GM23338 (cell line): ENCODE measurements at regions not wholly inside any gene's neighbourhood (a gene's known extent, or its start where the extent isn't known, plus 50 kb on each side); places are given as distances from the start of the nearest gene placed in this dataset.

Experiments used
- ATAC-seq: fragments of 200-7000 bp; cut with Tn5 transposase; 3 replicates; pipeline ENCODE4 v1.9.1; 2020
- DNase-seq: peaks from one replicate; pipeline ENCODE4 v3.0.0-alpha.2; 2015; ENCODE audit warnings: low spot score
- H2AFZ ChIP-seq: fragments of 200-600 bp; sonication (generic); 2 replicates; pipeline ENCODE4 v1.8.0; 2016; ENCODE audit warnings: antibody characterized with exemption, mild to moderate bottlenecking, moderate library complexity
- H3F3A ChIP-seq: fragments of 200-600 bp; sonication (generic); replicated peaks from 2 replicates; pipeline ENCODE4 v1.8.0; 2017; ENCODE audit warnings: antibody characterized with exemption, mixed run types, low read depth
- H3K27ac ChIP-seq: fragments of 200-600 bp; sonication (generic); 2 replicates; pipeline ENCODE4 v1.6.1; 2016; ENCODE audit warnings: low read depth
- H3K27me3 ChIP-seq: fragments of 200-600 bp; sonication (generic); 2 replicates; pipeline ENCODE4 v1.8.0; 2016; ENCODE audit warnings: mild to moderate bottlenecking, mixed run types, moderate library complexity; ENCODE audit not compliant: insufficient read depth
- H3K36me3 ChIP-seq: fragments of 200-600 bp; sonication (generic); 2 replicates; pipeline ENCODE4 v1.8.0; 2016; ENCODE audit warnings: mild to moderate bottlenecking; ENCODE audit not compliant: insufficient read depth
- H3K4me1 ChIP-seq: fragments of 200-600 bp; sonication (generic); 2 replicates; pipeline ENCODE4 v1.8.0; 2016; ENCODE audit warnings: mild to moderate bottlenecking, moderate library complexity; ENCODE audit not compliant: insufficient read depth
- H3K4me2 ChIP-seq: fragments of 200-600 bp; sonication (generic); 2 replicates; pipeline ENCODE4 v1.7.1; 2017; ENCODE audit warnings: mixed run types
- H3K4me3 ChIP-seq: fragments of 200-600 bp; sonication (generic); 2 replicates; pipeline ENCODE4 v1.6.1; 2016; ENCODE audit warnings: mixed run types
- H3K79me2 ChIP-seq: fragments of 200-600 bp; sonication (generic); replicated peaks from 2 replicates; pipeline ENCODE4 v1.8.0; 2017; ENCODE audit warnings: mild to moderate bottlenecking; ENCODE audit not compliant: insufficient read depth
- H3K9me2 ChIP-seq: fragments of 200-600 bp; sonication (generic); 2 replicates; pipeline ENCODE4 v1.8.0; 2017; ENCODE audit not compliant: insufficient read depth
- H4K20me1 ChIP-seq: fragments of 200-600 bp; sonication (generic); replicated peaks from 2 replicates; pipeline ENCODE4 v1.8.0; 2017; ENCODE audit warnings: mild to moderate bottlenecking; ENCODE audit not compliant: insufficient read depth
- H3K27ac Mint-ChIP-seq: 2 replicates; pipeline ENCODE4 v1.8.0; 2020; ENCODE audit warnings: inconsistent platforms, mild to moderate bottlenecking, moderate library complexity, mixed read lengths
- H3K27me3 Mint-ChIP-seq: 3 replicates; pipeline ENCODE4 v1.8.0; 2022; ENCODE audit warnings: low read depth, mild to moderate bottlenecking, moderate library complexity, mixed read lengths, inconsistent platforms; ENCODE audit not compliant: insufficient read depth, poor library complexity
- H3K36me3 Mint-ChIP-seq: 3 replicates; pipeline ENCODE4 v1.8.0; 2021; ENCODE audit warnings: low read depth, mild to moderate bottlenecking, inconsistent platforms, moderate library complexity, mixed read lengths
- H3K4me1 Mint-ChIP-seq: 3 replicates; pipeline ENCODE4 v1.8.0; 2020; ENCODE audit warnings: mild to moderate bottlenecking, inconsistent platforms, mixed read lengths
- H3K4me3 Mint-ChIP-seq: 3 replicates; pipeline ENCODE4 v1.8.0; 2021; ENCODE audit warnings: moderate library complexity, mild to moderate bottlenecking, inconsistent platforms, mixed read lengths
- H3K9me3 Mint-ChIP-seq: 3 replicates; pipeline ENCODE4 v1.8.0; 2020; ENCODE audit warnings: moderate library complexity, mild to moderate bottlenecking, inconsistent platforms, mixed read lengths
- EZH2 ChIP-seq: fragments of 200-600 bp; sonication (generic); IDR thresholded peaks from one replicate; pipeline ENCODE4 v1.8.0; 2017; ENCODE audit warnings: antibody characterized with exemption, mild to moderate bottlenecking, low read depth; ENCODE audit not compliant: unreplicated experiment
- STAT1 ChIP-seq: IDR thresholded peaks from one replicate; pipeline ENCODE4 v1.6.1; 2016; ENCODE audit warnings: antibody characterized with exemption; ENCODE audit not compliant: unreplicated experiment
- TF ChIP-seq, protein P1 (sequence below): fragments of 250-450 bp; sonication (Bioruptor Pico); IDR thresholded peaks from 2 replicates; pipeline ENCODE4 v1.5.0; 2020; ENCODE audit warnings: mild to moderate bottlenecking, moderate library complexity
- TF ChIP-seq, protein P2 (sequence below): IDR thresholded peaks from one replicate; pipeline ENCODE4 v1.6.1; 2018; ENCODE audit warnings: antibody characterized with exemption; ENCODE audit not compliant: unreplicated experiment

DNA sequence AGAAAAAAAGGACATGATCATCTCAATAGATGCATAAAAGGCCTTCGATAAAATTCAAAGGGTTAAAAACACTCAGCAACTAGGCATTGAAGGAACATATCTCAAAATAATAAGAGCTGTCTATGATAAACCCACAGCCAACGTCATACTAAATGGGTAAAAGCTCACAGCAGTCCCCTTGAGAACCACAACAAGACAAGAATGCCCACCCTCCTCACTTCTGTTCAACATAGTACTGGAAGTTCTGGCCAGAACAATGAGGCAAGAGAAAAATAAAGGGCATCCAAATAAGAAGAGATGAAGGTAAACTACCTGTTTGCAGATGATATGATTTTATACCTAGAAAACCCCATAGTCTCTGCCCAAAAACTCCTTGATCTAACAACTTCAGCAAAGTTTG, 619.7 kb upstream of the LMCD1 start:
- Histone ChIP-seq H3K79me2 (no peaks in the 10 kb centered on the region), H3K27ac (no peak overlapping the region), H3K36me3 (no peaks in the 10 kb centered on the region), H4K20me1 (no peaks in the 10 kb centered on the region), H3K9me2 (no peaks in the 10 kb centered on the region; the same call in 1 of the 2 replicates), H3K4me2 (no peak overlapping the region), H3K4me3 (no peak overlapping the region), H3F3A (no peaks in the 10 kb centered on the region), H3K4me1 (no peaks in the 10 kb centered on the region), H2AFZ (no peak overlapping the region), H3K27me3 (no peaks in the 10 kb centered on the region)
- no peak overlapping the region for H3K27ac Mint-ChIP-seq
- TF ChIP-seq, protein P1, sequence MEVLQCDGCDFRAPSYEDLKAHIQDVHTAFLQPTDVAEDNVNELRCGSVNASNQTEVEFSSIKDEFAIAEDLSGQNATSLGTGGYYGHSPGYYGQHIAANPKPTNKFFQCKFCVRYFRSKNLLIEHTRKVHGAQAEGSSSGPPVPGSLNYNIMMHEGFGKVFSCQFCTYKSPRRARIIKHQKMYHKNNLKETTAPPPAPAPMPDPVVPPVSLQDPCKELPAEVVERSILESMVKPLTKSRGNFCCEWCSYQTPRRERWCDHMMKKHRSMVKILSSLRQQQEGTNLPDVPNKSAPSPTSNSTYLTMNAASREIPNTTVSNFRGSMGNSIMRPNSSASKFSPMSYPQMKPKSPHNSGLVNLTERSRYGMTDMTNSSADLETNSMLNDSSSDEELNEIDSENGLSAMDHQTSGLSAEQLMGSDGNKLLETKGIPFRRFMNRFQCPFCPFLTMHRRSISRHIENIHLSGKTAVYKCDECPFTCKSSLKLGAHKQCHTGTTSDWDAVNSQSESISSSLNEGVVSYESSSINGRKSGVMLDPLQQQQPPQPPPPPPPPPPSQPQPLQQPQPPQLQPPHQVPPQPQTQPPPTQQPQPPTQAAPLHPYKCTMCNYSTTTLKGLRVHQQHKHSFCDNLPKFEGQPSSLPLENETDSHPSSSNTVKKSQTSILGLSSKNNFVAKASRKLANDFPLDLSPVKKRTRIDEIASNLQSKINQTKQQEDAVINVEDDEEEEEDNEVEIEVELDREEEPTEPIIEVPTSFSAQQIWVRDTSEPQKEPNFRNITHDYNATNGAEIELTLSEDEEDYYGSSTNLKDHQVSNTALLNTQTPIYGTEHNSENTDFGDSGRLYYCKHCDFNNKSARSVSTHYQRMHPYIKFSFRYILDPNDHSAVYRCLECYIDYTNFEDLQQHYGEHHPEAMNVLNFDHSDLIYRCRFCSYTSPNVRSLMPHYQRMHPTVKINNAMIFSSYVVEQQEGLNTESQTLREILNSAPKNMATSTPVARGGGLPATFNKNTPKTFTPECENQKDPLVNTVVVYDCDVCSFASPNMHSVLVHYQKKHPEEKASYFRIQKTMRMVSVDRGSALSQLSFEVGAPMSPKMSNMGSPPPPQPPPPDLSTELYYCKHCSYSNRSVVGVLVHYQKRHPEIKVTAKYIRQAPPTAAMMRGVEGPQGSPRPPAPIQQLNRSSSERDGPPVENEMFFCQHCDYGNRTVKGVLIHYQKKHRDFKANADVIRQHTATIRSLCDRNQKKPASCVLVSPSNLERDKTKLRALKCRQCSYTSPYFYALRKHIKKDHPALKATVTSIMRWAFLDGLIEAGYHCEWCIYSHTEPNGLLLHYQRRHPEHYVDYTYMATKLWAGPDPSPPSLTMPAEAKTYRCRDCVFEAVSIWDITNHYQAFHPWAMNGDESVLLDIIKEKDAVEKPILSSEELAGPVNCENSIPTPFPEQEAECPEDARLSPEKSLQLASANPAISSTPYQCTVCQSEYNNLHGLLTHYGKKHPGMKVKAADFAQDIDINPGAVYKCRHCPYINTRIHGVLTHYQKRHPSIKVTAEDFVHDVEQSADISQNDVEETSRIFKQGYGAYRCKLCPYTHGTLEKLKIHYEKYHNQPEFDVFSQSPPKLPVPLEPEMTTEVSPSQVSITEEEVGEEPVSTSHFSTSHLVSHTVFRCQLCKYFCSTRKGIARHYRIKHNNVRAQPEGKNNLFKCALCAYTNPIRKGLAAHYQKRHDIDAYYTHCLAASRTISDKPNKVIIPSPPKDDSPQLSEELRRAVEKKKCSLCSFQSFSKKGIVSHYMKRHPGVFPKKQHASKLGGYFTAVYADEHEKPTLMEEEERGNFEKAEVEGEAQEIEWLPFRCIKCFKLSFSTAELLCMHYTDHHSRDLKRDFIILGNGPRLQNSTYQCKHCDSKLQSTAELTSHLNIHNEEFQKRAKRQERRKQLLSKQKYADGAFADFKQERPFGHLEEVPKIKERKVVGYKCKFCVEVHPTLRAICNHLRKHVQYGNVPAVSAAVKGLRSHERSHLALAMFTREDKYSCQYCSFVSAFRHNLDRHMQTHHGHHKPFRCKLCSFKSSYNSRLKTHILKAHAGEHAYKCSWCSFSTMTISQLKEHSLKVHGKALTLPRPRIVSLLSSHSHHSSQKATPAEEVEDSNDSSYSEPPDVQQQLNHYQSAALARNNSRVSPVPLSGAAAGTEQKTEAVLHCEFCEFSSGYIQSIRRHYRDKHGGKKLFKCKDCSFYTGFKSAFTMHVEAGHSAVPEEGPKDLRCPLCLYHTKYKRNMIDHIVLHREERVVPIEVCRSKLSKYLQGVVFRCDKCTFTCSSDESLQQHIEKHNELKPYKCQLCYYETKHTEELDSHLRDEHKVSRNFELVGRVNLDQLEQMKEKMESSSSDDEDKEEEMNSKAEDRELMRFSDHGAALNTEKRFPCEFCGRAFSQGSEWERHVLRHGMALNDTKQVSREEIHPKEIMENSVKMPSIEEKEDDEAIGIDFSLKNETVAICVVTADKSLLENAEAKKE (CRISPR knock-in tag), result no peak
- TF ChIP-seq STAT1 (no peak), EZH2 (no peak)
- TF ChIP-seq, protein P2, sequence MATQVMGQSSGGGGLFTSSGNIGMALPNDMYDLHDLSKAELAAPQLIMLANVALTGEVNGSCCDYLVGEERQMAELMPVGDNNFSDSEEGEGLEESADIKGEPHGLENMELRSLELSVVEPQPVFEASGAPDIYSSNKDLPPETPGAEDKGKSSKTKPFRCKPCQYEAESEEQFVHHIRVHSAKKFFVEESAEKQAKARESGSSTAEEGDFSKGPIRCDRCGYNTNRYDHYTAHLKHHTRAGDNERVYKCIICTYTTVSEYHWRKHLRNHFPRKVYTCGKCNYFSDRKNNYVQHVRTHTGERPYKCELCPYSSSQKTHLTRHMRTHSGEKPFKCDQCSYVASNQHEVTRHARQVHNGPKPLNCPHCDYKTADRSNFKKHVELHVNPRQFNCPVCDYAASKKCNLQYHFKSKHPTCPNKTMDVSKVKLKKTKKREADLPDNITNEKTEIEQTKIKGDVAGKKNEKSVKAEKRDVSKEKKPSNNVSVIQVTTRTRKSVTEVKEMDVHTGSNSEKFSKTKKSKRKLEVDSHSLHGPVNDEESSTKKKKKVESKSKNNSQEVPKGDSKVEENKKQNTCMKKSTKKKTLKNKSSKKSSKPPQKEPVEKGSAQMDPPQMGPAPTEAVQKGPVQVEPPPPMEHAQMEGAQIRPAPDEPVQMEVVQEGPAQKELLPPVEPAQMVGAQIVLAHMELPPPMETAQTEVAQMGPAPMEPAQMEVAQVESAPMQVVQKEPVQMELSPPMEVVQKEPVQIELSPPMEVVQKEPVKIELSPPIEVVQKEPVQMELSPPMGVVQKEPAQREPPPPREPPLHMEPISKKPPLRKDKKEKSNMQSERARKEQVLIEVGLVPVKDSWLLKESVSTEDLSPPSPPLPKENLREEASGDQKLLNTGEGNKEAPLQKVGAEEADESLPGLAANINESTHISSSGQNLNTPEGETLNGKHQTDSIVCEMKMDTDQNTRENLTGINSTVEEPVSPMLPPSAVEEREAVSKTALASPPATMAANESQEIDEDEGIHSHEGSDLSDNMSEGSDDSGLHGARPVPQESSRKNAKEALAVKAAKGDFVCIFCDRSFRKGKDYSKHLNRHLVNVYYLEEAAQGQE, result no peak
- peaks cover 7% of the 10 kb centered on the region for H3K9me3 Mint-ChIP-seq
- H3K36me3 Mint-ChIP-seq, result no peaks in the 10 kb centered on the region
- no peak for DNase-seq
- ATAC-seq, result no peak
- no peaks in the 10 kb centered on the region for H3K4me1 Mint-ChIP-seq
- no peak overlapping the region for H3K4me3 Mint-ChIP-seq
- no peaks in the 10 kb centered on the region for H3K27me3 Mint-ChIP-seq
